ENCODE measurements at regions not wholly inside any gene's neighbourhood (a gene's known extent, or its start where the extent isn't known, plus 50 kb on each side); places are given as distances from the start of the nearest gene placed in this dataset.

- DNase-seq, result peak; percentile 90
Observed at GRCh38 chr9:7287065-7287464, 512.5 kb downstream of the DMAC1 start.

GRCh38 chr9:7286101-7286500, 513.5 kb downstream of the DMAC1 start:
- peak; percentile 17 for DNase-seq

GRCh38 chr9:7285199-7285598, 514.4 kb downstream of the DMAC1 start:
- DNase-seq, result no peak

GRCh38 chr9:7284517-7284916, 515.1 kb downstream of the DMAC1 start:
- DNase-seq, result no peak

GRCh38 chr9:7284117-7284516, 515.5 kb downstream of the DMAC1 start:
- DNase-seq, result no peak

GRCh38 chr9:7273575-7273974, 515.8 kb downstream of the KDM4C start:
- DNase-seq, result peak; percentile 32

- peak; percentile 99 for DNase-seq
Observed at GRCh38 chr9:7266911-7267595, 509.3 kb downstream of the KDM4C start.

GRCh38 chr9:7265181-7265580, 507.4 kb downstream of the KDM4C start:
- peak; percentile 85 for DNase-seq

- no peak for DNase-seq
Observed at GRCh38 chr9:7259544-7260241, 501.9 kb downstream of the KDM4C start.

GRCh38 chr9:7258688-7259396, 501.1 kb downstream of the KDM4C start:
- peak; percentile 49 for DNase-seq

- DNase-seq, result peak; percentile 11
Observed at GRCh38 chr9:7246917-7247522, 489.2 kb downstream of the KDM4C start.

- peak; percentile 18 for DNase-seq
Observed at GRCh38 chr9:7245976-7246580, 488.3 kb downstream of the KDM4C start.

- DNase-seq, result peak; percentile 42
Observed at GRCh38 chr9:7243838-7244237, 486.1 kb downstream of the KDM4C start.

- DNase-seq, result no peak
Observed at GRCh38 chr9:7242126-7242525, 484.4 kb downstream of the KDM4C start.

- no peak for DNase-seq
Observed at GRCh38 chr9:7241694-7242093, 483.9 kb downstream of the KDM4C start.

- no peak for DNase-seq
Observed at GRCh38 chr9:7240569-7241311, 483.0 kb downstream of the KDM4C start.

GRCh38 chr9:7239708-7240107, 481.9 kb downstream of the KDM4C start:
- DNase-seq, result no peak

- DNase-seq, result no peak
Observed at GRCh38 chr9:7238247-7238637, 480.5 kb downstream of the KDM4C start.

- peak; percentile 79 for DNase-seq
Observed at GRCh38 chr9:7237473-7238246, 479.9 kb downstream of the KDM4C start.

GRCh38 chr9:7236186-7236585, 478.4 kb downstream of the KDM4C start:
- no peak for DNase-seq

- DNase-seq, result peak; percentile 58
Observed at GRCh38 chr9:7234144-7234543, 476.4 kb downstream of the KDM4C start.

GRCh38 chr9:7229571-7229970, 471.8 kb downstream of the KDM4C start:
- no peak for DNase-seq
